GM23248 (cell line): ENCODE measurements at regions not wholly inside any gene's neighbourhood (a gene's known extent, or its start where the extent isn't known, plus 50 kb on each side); places are given as distances from the start of the nearest gene placed in this dataset.

Experiments
- EZH2 ChIP-seq: fragments of 200-600 bp; sonication (generic); IDR thresholded peaks from 2 replicates; pipeline ENCODE4 v1.6.1; 2018; ENCODE audit warnings: antibody characterized with exemption, mild to moderate bottlenecking; ENCODE audit not compliant: insufficient read depth, poor library complexity, severe bottlenecking
- EZH2phosphoT487 ChIP-seq: fragments of 200-600 bp; sonication (generic); IDR thresholded peaks from 2 replicates; pipeline ENCODE4 v1.6.1; 2018; ENCODE audit warnings: antibody characterized with exemption, moderate library complexity, mild to moderate bottlenecking, low read depth; ENCODE audit not compliant: insufficient read depth

DNA sequence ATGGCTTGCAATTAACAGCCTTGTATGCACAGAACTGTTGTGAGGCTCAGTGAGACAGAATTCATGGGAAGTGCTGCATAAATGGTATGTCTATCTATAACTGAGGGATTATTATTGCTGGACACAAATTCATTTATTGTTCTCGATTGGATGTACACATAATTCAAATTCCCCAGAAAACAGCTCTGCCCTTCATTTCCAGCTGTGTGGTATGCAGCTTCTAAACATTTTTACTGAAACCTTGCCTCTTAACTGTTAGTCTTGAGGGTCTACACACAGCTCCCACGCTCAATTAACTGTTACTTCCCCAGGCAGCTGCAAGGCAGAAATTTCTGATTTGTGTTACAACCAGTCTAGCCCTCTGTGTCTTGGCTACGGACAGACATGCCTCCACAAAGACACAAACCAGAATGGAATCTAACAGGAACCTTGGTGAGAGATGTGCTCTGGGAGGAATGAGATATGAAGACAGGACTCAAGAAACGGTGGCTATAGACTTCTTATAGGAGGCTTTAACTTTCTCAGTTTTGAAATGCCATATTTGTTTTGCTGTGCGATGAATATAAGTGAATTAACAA, 139.7 kb upstream of the TBL1XR1 start:
- TF ChIP-seq EZH2 (no peak), EZH2phosphoT487 (no peak)
